ENCODE measurements at regions not wholly inside any gene's neighbourhood (a gene's known extent, or its start where the extent isn't known, plus 50 kb on each side); places are given as distances from the start of the nearest gene placed in this dataset.

- Mint-ChIP-seq H3K4me1 (ENCODE audit: unreplicated experiment) (no peaks in the 10 kb centered on the region), H3K27me3 (ENCODE audit: unreplicated experiment) (no peaks in the 10 kb centered on the region), H3K4me3 (ENCODE audit: unreplicated experiment) (no peak overlapping the region), H3K9me3 (ENCODE audit: unreplicated experiment) (no peaks in the 10 kb centered on the region), H3K36me3 (ENCODE audit: unreplicated experiment) (no peaks in the 10 kb centered on the region), H3K27ac (ENCODE audit: unreplicated experiment) (no peak overlapping the region)
- no peak for DNase-seq (ENCODE audit: extremely low spot score, unreplicated experiment)
- TF ChIP-seq, protein P1, sequence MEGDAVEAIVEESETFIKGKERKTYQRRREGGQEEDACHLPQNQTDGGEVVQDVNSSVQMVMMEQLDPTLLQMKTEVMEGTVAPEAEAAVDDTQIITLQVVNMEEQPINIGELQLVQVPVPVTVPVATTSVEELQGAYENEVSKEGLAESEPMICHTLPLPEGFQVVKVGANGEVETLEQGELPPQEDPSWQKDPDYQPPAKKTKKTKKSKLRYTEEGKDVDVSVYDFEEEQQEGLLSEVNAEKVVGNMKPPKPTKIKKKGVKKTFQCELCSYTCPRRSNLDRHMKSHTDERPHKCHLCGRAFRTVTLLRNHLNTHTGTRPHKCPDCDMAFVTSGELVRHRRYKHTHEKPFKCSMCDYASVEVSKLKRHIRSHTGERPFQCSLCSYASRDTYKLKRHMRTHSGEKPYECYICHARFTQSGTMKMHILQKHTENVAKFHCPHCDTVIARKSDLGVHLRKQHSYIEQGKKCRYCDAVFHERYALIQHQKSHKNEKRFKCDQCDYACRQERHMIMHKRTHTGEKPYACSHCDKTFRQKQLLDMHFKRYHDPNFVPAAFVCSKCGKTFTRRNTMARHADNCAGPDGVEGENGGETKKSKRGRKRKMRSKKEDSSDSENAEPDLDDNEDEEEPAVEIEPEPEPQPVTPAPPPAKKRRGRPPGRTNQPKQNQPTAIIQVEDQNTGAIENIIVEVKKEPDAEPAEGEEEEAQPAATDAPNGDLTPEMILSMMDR (IDR thresholded peaks at IDR 0.05) = no peak
These were observed 1385.6 kb upstream of the TMEFF2 start for GRCh38 chr2:193580176-193580950.

- Mint-ChIP-seq H3K27ac (ENCODE audit: unreplicated experiment) (no peak overlapping the region), H3K4me3 (ENCODE audit: unreplicated experiment) (no peak overlapping the region), H3K27me3 (ENCODE audit: unreplicated experiment) (no peaks in the 10 kb centered on the region), H3K4me1 (ENCODE audit: unreplicated experiment) (peaks cover 9% of the 10 kb centered on the region), H3K9me3 (ENCODE audit: unreplicated experiment) (peaks cover 6% of the 10 kb centered on the region), H3K36me3 (ENCODE audit: unreplicated experiment) (no peaks in the 10 kb centered on the region)
- TF ChIP-seq, protein P1 (IDR thresholded peaks at IDR 0.05) = no peak
- no peak for DNase-seq (ENCODE audit: extremely low spot score, unreplicated experiment)
These were observed 1372.2 kb upstream of the TMEFF2 start for GRCh38 chr2:193566886-193567285.

DNA sequence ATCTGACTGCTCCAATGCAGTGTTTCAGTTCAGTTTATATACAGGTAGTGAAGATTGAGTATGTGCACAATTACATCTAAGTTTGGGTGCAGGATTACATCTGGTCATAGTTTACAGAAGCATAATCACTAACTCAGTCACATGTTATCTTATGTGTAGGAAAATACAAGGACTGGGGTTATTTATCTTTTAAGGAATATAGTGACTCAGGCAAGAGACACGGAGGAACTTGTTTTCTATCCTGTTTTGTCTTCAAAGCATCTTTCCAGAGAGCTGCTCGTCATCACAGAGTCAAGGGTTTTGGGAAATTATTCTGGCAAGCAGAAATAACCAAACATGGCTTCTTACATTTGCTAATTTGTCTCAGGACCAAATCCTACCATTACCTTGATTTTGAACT lies 1371.5 kb upstream of the TMEFF2 start:
- Mint-ChIP-seq H3K9me3 (ENCODE audit: unreplicated experiment) (peaks cover 6% of the 10 kb centered on the region), H3K36me3 (ENCODE audit: unreplicated experiment) (no peaks in the 10 kb centered on the region), H3K4me1 (ENCODE audit: unreplicated experiment) (peaks cover 9% of the 10 kb centered on the region), H3K4me3 (ENCODE audit: unreplicated experiment) (no peak overlapping the region), H3K27ac (ENCODE audit: unreplicated experiment) (no peak overlapping the region), H3K27me3 (ENCODE audit: unreplicated experiment) (no peaks in the 10 kb centered on the region)
- no peak for DNase-seq (ENCODE audit: extremely low spot score, unreplicated experiment)
- TF ChIP-seq, protein P1 (IDR thresholded peaks at IDR 0.05) = no peak

- H3K36me3 Mint-ChIP-seq (ENCODE audit: unreplicated experiment) = no peaks in the 10 kb centered on the region
- no peaks in the 10 kb centered on the region for H3K9me3 Mint-ChIP-seq (ENCODE audit: unreplicated experiment)
- TF ChIP-seq, protein P1 (IDR thresholded peaks at IDR 0.05) = no peak
- DNase-seq (ENCODE audit: extremely low spot score, unreplicated experiment) = no peak
- H3K27me3 Mint-ChIP-seq (ENCODE audit: unreplicated experiment) = no peaks in the 10 kb centered on the region
- H3K4me1 Mint-ChIP-seq (ENCODE audit: unreplicated experiment) = peaks cover 9% of the 10 kb centered on the region
- no peak overlapping the region for H3K4me3 Mint-ChIP-seq (ENCODE audit: unreplicated experiment)
- H3K27ac Mint-ChIP-seq (ENCODE audit: unreplicated experiment) = no peak overlapping the region
These were observed 1367.3 kb upstream of the TMEFF2 start for GRCh38 chr2:193562031-193562430.

DNA sequence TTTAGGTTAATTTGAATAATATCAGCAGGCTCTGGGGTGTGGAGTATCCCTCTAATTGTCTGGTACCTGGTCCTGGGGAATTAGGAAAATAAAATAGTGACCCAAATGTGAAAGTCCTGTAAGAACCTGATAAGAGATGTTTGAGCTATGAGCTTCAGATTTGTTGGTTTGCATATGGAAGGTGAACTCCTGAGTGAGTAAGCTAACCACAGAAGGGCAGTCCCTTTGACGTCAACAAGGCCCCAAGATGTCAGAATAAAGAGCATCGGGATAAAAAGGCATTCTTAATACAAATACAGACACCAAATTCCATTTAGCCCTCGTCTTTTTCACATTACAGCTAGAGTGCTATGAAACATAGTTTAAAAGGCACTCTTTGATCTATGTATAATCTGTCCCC lies 1366.3 kb upstream of the TMEFF2 start:
- H3K9me3 Mint-ChIP-seq (ENCODE audit: unreplicated experiment) = no peaks in the 10 kb centered on the region
- no peaks in the 10 kb centered on the region for H3K36me3 Mint-ChIP-seq (ENCODE audit: unreplicated experiment)
- H3K27me3 Mint-ChIP-seq (ENCODE audit: unreplicated experiment) = no peaks in the 10 kb centered on the region
- peaks cover 4% of the 10 kb centered on the region for H3K4me1 Mint-ChIP-seq (ENCODE audit: unreplicated experiment)
- H3K4me3 Mint-ChIP-seq (ENCODE audit: unreplicated experiment) = no peak overlapping the region
- no peak for DNase-seq (ENCODE audit: extremely low spot score, unreplicated experiment)
- TF ChIP-seq, protein P1 (IDR thresholded peaks at IDR 0.05) = no peak
- no peak overlapping the region for H3K27ac Mint-ChIP-seq (ENCODE audit: unreplicated experiment)

Measured in osteocyte (in vitro differentiated cells).